H1 (cell line): ENCODE measurements at regions not wholly inside any gene's neighbourhood (a gene's known extent, or its start where the extent isn't known, plus 50 kb on each side); places are given as distances from the start of the nearest gene placed in this dataset.

Experiments
- CTCF ChIP-seq, 3 experiments: IDR thresholded peaks; 1 replicate in 2 of 3; 2 replicates in 1 of 3; pipeline versions ENCODE4 v1.5.1 to v1.6.1; 2011; ENCODE audit warnings: low read length in 3 of 3, mild to moderate bottlenecking in 3 of 3, inconsistent platforms in 2 of 3, low read depth in 1 of 3, moderate library complexity in 1 of 3; ENCODE audit not compliant: insufficient read depth in 1 of 3; ENCODE audit errors: control extremely low read depth in 1 of 3
- SP1 ChIP-seq: IDR thresholded peaks from 2 replicates; pipeline ENCODE4 v1.6.1; 2011; ENCODE audit warnings: low read depth, low read length

DNA sequence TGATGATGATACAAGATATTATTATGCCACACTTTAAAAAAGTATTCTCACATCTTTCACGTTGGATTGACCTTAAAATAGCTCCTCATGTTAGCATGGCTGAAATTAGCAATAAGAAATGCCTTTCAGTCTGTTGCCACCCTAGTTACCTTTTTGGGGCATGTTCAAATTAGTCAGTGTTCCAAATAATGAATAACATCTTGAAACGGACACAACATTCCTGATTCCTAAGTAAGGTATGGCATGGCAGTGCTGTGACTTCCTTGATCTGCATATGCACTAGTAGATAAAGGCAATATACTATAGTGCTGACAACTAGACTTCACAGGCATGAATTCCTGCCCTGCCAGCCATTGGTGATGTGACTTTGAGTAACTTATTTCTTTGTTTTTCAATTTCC, 914.5 kb downstream of the METTL15 start:
- TF ChIP-seq CTCF (IDR thresholded peaks at IDR 0.05; ENCODE audit: control extremely low read depth in 1 of 3, insufficient read depth in 1 of 3, low read depth in 1 of 3, low read length in 3 of 3) (no peak), SP1 (no peak)
